DND-41 (cell line): ENCODE measurements at regions not wholly inside any gene's neighbourhood (a gene's known extent, or its start where the extent isn't known, plus 50 kb on each side); places are given as distances from the start of the nearest gene placed in this dataset.

ENCODE experiments used
- EZH2 ChIP-seq: IDR thresholded peaks from 3 replicates; pipeline ENCODE4 v1.6.1; 2012; ENCODE audit warnings: borderline replicate concordance, low read depth, mild to moderate bottlenecking, moderate library complexity, low read length, inconsistent platforms; ENCODE audit not compliant: severe bottlenecking
- TF ChIP-seq, protein P1 (sequence below): IDR thresholded peaks from 2 replicates; pipeline ENCODE4 v1.5.1; 2012; ENCODE audit warnings: borderline replicate concordance, low read length, moderate library complexity, mild to moderate bottlenecking; ENCODE audit not compliant: poor library complexity, severe bottlenecking; ENCODE audit errors: extremely low read depth

- TF ChIP-seq, protein P1, sequence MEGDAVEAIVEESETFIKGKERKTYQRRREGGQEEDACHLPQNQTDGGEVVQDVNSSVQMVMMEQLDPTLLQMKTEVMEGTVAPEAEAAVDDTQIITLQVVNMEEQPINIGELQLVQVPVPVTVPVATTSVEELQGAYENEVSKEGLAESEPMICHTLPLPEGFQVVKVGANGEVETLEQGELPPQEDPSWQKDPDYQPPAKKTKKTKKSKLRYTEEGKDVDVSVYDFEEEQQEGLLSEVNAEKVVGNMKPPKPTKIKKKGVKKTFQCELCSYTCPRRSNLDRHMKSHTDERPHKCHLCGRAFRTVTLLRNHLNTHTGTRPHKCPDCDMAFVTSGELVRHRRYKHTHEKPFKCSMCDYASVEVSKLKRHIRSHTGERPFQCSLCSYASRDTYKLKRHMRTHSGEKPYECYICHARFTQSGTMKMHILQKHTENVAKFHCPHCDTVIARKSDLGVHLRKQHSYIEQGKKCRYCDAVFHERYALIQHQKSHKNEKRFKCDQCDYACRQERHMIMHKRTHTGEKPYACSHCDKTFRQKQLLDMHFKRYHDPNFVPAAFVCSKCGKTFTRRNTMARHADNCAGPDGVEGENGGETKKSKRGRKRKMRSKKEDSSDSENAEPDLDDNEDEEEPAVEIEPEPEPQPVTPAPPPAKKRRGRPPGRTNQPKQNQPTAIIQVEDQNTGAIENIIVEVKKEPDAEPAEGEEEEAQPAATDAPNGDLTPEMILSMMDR: no peak
- TF ChIP-seq EZH2: no peak
Measured at GRCh38 chr12:13794706-13795105, 186.7 kb downstream of the GRIN2B start.
